Uterus (tissue), 2 donors: ENCODE measurements at regions not wholly inside any gene's neighbourhood (a gene's known extent, or its start where the extent isn't known, plus 50 kb on each side); places are given as distances from the start of the nearest gene placed in this dataset.

Experiments used
- CTCF ChIP-seq, 4 experiments: fragments of 200-600 bp in 2 of 4; fragments of 450-650 bp in 2 of 4; sonication (generic) in 2 of 4; IDR thresholded peaks; one replicate each; pipeline ENCODE4 v1.5.1; 2016 to 2019; ENCODE audit warnings: antibody characterized with exemption in 4 of 4, mild to moderate bottlenecking in 2 of 4, moderate library complexity in 1 of 4
- POLR2A ChIP-seq, 2 donors: fragments of 450-650 bp; IDR thresholded peaks; one replicate each; pipeline ENCODE4 v1.6.1; 2016; ENCODE audit warnings: antibody characterized with exemption in 2 of 2, mild to moderate bottlenecking in 1 of 2, moderate library complexity in 1 of 2

GRCh38 chr15:87648278-87648677 lies 608.3 kb downstream of the NTRK3 start:
- no peak for TF ChIP-seq CTCF (IDR thresholded peaks at IDR 0.05)
- no peak for TF ChIP-seq POLR2A (IDR thresholded peaks at IDR 0.05)
